SK-N-SH (cell line): ENCODE measurements at regions not wholly inside any gene's neighbourhood (a gene's known extent, or its start where the extent isn't known, plus 50 kb on each side); places are given as distances from the start of the nearest gene placed in this dataset.
A peak's percentile ranks its signal among the peaks of the same experiment; 100 is the strongest.

Experiments used
- CTCF ChIA-PET: fragments of 300-600, 350-600 bp; formaldehyde crosslinking; extraction: SDS; loops from one replicate; lab custom pipeline; 2021; lab: Yijun Ruan, JAX
- POLR2A ChIA-PET: fragments of 350-600 bp; sonication (Branson Sonifier 250); formaldehyde crosslinking; extraction: SDS; loops from one replicate; lab custom pipeline; 2020; ENCODE audit warnings: antibody characterized with exemption, inconsistent platforms; lab: Yijun Ruan, JAX
- DNase-seq: peaks from one replicate; pipeline ENCODE4 v3.0.0; 2012
- H2AFZ ChIP-seq: fragments of 200-600 bp; sonication (generic); 2 replicates; pipeline ENCODE4 v1.8.1; 2016; ENCODE audit warnings: antibody characterized with exemption, mild to moderate bottlenecking, low read depth
- H3F3A ChIP-seq: fragments of 200-600 bp; sonication (generic); replicated peaks from 2 replicates; pipeline ENCODE3; 2016; ENCODE audit warnings: antibody characterized with exemption, mild to moderate bottlenecking; ENCODE audit not compliant: insufficient read depth
- H3K27ac ChIP-seq, 2 experiments: fragments of 200-500 bp in 1 of 2; fragments of 200-600 bp in 1 of 2; sonication (Bioruptor generic) in 1 of 2; sonication (generic), shearing (Covaris generic) in 1 of 2; 2 replicates each; pipeline versions ENCODE4 v1.5.1 to v1.6.1; 2014 to 2016; ENCODE audit warnings: low read depth in 2 of 2, inconsistent platforms in 1 of 2, low read length in 1 of 2, mild to moderate bottlenecking in 1 of 2, mixed read lengths in 1 of 2
- H3K27me3 ChIP-seq: fragments of 200-600 bp; sonication (generic), shearing (Covaris generic); 2 replicates; pipeline ENCODE4 v1.6.1; 2016; ENCODE audit warnings: mixed run types; ENCODE audit not compliant: insufficient read depth
- H3K36me3 ChIP-seq, 2 experiments: fragments of 200-500 bp in 1 of 2; fragments of 200-600 bp in 1 of 2; sonication (Bioruptor generic) in 1 of 2; sonication (generic) in 1 of 2; replicated peaks in 1 of 2; 2 replicates each; pipeline versions ENCODE3 to v1.5.1; 2014 to 2016; ENCODE audit warnings: low read length in 1 of 2, mild to moderate bottlenecking in 1 of 2; ENCODE audit not compliant: insufficient read depth in 2 of 2, control insufficient read depth in 1 of 2
- H3K4me1 ChIP-seq, 2 experiments: fragments of 200-500 bp in 1 of 2; fragments of 200-600 bp in 1 of 2; sonication (Bioruptor generic) in 1 of 2; sonication (generic), shearing (Covaris generic) in 1 of 2; 2 replicates each; pipeline versions ENCODE4 v1.5.1 to v1.6.1; 2014 to 2016; ENCODE audit warnings: low read depth in 1 of 2, low read length in 1 of 2, mixed run types in 1 of 2; ENCODE audit not compliant: insufficient read depth in 2 of 2, control insufficient read depth in 1 of 2
- H3K4me2 ChIP-seq: fragments of 200-600 bp; sonication (generic), shearing (Covaris generic); 2 replicates; pipeline ENCODE4 v1.6.1; 2017; ENCODE audit warnings: mixed run types
- H3K4me3 ChIP-seq, 2 experiments: fragments of 200-500 bp in 1 of 2; fragments of 200-600 bp in 1 of 2; sonication (Bioruptor generic) in 1 of 2; sonication (generic), shearing (Covaris generic) in 1 of 2; 2 replicates each; pipeline versions ENCODE4 v1.5.1 to v1.8.1; 2014 to 2016; ENCODE audit warnings: low read depth in 2 of 2, inconsistent platforms in 1 of 2, low read length in 1 of 2, mild to moderate bottlenecking in 1 of 2, mixed read lengths in 1 of 2, moderate library complexity in 1 of 2
- H3K79me2 ChIP-seq: fragments of 200-600 bp; sonication (generic); 2 replicates; pipeline ENCODE4 v1.8.1; 2017; ENCODE audit warnings: mild to moderate bottlenecking; ENCODE audit not compliant: insufficient read depth
- H3K9ac ChIP-seq: fragments of 200-600 bp; sonication (generic); 2 replicates; pipeline ENCODE4 v1.6.1; 2017; ENCODE audit warnings: mixed run types
- H3K9me2 ChIP-seq: fragments of 200-600 bp; sonication (generic); 2 replicates; pipeline ENCODE4 v1.6.1; 2017; ENCODE audit warnings: mixed run types
- H3K9me3 ChIP-seq: fragments of 200-600 bp; sonication (generic); 2 replicates; pipeline ENCODE4 v1.6.1; 2017; ENCODE audit warnings: mixed run types, mild to moderate bottlenecking, moderate library complexity
- H4K20me1 ChIP-seq: fragments of 200-600 bp; sonication (generic); 2 replicates; pipeline ENCODE4 v1.6.1; 2017; ENCODE audit warnings: mild to moderate bottlenecking, mixed run types; ENCODE audit not compliant: insufficient read depth
- GABPA ChIP-seq: IDR thresholded peaks from 2 replicates; pipeline ENCODE4 v1.4.0; 2012; ENCODE audit warnings: low read depth, mild to moderate bottlenecking
- NRF1 ChIP-seq: IDR thresholded peaks from 2 replicates; pipeline ENCODE4 v1.6.1; 2012; ENCODE audit warnings: low read depth, mild to moderate bottlenecking, low read length
- TAF1 ChIP-seq: IDR thresholded peaks from 2 replicates; pipeline ENCODE4 v1.6.1; 2012; ENCODE audit warnings: low read depth, mild to moderate bottlenecking, low read length, moderate library complexity, borderline replicate concordance
- WGBS: methylation state at CpG from one replicate; pipeline ENCODE4 v1.1.6; 2017; ENCODE audit warnings: low lambda C conversion rate; 5-methylcytosine and 5-hydroxymethylcytosine counted together
- TF ChIP-seq, protein P1 (sequence below): fragments of 200-600 bp; sonication (generic); IDR thresholded peaks from 2 replicates; pipeline ENCODE4 v1.6.1; 2017; ENCODE audit warnings: antibody characterized with exemption, mild to moderate bottlenecking, moderate library complexity
- TF ChIP-seq, protein P2 (sequence below): IDR thresholded peaks from 2 replicates; pipeline ENCODE4; 2012

DNA sequence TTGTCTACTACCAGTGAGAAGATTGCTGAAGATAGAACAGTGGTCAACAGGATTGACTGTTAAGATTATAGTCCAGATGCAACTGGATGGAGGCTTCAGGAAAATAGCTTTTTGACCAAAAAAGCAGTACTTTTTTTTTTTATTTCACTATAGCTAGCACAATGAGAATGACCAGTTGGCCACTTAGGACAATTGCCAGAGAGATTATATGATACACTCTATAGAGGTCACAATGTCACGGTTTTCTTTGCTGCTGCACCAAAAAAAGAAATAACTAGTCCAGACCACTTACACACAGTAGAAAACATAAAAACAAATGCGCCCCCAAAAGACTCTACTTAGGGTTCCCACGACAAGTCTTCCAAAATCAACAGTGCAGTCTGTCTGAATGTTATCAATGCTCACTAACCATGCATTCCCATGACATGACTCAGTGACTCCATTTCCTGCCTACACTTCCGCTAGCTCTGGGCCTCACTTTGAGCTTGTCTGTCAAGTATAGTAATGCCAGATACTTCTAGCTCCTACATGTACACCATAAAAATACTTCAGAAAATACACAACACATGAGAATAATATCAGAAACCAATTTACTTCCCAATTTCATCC is 209.1 kb upstream of the STARD13 start (continued):
- TF ChIP-seq, protein P1, sequence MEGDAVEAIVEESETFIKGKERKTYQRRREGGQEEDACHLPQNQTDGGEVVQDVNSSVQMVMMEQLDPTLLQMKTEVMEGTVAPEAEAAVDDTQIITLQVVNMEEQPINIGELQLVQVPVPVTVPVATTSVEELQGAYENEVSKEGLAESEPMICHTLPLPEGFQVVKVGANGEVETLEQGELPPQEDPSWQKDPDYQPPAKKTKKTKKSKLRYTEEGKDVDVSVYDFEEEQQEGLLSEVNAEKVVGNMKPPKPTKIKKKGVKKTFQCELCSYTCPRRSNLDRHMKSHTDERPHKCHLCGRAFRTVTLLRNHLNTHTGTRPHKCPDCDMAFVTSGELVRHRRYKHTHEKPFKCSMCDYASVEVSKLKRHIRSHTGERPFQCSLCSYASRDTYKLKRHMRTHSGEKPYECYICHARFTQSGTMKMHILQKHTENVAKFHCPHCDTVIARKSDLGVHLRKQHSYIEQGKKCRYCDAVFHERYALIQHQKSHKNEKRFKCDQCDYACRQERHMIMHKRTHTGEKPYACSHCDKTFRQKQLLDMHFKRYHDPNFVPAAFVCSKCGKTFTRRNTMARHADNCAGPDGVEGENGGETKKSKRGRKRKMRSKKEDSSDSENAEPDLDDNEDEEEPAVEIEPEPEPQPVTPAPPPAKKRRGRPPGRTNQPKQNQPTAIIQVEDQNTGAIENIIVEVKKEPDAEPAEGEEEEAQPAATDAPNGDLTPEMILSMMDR: no peak

DNA sequence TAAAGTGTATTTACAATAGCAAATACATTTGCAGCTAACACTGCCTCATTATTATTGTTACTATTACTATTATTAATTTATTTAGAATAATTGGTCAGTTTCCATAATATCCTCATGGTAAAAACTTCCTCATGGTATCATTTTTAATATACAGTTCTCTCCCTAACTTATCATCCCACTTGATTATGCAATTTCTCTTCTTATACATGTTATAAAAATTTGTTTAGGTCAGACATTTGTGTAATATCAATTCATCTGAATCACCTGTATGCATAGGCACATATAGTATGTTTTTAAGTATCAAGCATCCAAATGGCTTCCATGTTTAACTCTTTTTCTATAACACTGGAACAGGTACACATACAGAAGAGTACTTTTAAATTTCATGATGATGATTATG is 210.8 kb upstream of the STARD13 start:
- peak overlapping the region; percentile 10; the same call in 1 of the 2 replicates for H2AFZ ChIP-seq

DNA sequence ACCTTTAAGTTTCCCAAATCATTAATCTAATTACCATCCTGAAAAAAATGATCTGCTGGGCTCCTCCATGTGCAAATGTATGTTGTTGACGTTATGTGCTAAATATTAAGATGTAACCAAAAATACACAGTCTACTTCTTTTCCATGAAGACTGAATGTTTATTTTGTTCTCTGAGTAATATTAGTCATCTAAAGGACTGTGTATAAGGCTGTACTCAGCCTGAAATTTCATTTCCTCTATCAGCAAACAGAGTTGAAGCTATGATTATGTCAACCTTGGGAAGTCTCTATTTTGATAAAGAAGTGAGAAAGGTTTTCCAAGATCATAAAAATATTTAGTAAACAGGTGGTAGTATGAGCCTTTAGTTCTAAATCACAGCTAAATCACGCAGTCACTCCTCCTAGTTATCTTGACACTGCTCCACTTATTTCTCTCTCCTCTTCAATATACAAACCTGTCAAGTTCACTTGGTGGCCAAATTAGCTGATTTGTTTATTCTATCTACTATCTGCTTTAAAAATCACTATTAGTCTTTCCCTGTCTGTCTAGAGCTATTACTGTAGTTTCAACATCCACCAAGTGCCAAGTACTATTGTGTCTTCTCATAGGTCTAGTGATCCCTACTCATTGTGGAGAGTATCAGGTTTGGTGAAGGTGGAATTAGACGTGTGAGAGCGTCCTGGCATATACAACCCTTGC is 211.7 kb upstream of the STARD13 start:
- Histone ChIP-seq H4K20me1 (no peaks in the 10 kb centered on the region), H3K4me1 (peaks cover 0 to 33% of the 10 kb centered on the region in 2 experiments; a peak in 3 of 4 replicates), H3K9ac (peak overlapping the region; percentile 23; the same call in 1 of the 2 replicates), H3K79me2 (no peaks in the 10 kb centered on the region), H3K27me3 (no peaks in the 10 kb centered on the region), H3K27ac (peak overlapping the region in 1 of 2 experiments; percentile 91; a peak in 2 of 4 replicates), H3F3A (peaks cover 43% of the 10 kb centered on the region), H3K9me3 (no peaks in the 10 kb centered on the region), H3K36me3 (no peaks in the 10 kb centered on the region), H3K4me2 (peak overlapping the region; percentile 0; the same call in 1 of the 2 replicates), H3K9me2 (no peaks in the 10 kb centered on the region), H2AFZ (peak overlapping the region; percentile 10; the same call in 1 of the 2 replicates), H3K4me3 (no peak overlapping the region)
- no peak for DNase-seq
- POLR2A ChIA-PET: no interaction called here
- 66% methylated on average over 4 of the region's 4 CpGs for WGBS
- CTCF ChIA-PET: interaction anchor here (0.7 to 1.1 kb wide), 2 partner anchors 10 to 44 kb away, joined by 3 read pairs; no protein-coding TSS in a partner anchor
- TF ChIP-seq, protein P2, sequence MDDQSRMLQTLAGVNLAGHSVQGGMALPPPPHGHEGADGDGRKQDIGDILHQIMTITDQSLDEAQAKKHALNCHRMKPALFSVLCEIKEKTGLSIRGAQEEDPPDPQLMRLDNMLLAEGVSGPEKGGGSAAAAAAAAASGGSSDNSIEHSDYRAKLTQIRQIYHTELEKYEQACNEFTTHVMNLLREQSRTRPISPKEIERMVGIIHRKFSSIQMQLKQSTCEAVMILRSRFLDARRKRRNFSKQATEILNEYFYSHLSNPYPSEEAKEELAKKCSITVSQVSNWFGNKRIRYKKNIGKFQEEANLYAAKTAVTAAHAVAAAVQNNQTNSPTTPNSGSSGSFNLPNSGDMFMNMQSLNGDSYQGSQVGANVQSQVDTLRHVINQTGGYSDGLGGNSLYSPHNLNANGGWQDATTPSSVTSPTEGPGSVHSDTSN: 0 out of 2 replicates have a peak, but pooled peaks have one; percentile 5
- no peak for TF ChIP-seq TAF1

More for the DNA sequence above, 210.8 kb upstream of the STARD13 start:
- Histone ChIP-seq H3K4me3 (no peak overlapping the region), H3F3A (peaks cover 43% of the 10 kb centered on the region), H3K27me3 (no peaks in the 10 kb centered on the region), H3K9me3 (no peaks in the 10 kb centered on the region), H4K20me1 (no peaks in the 10 kb centered on the region), H3K4me1 (peaks cover 0 to 33% of the 10 kb centered on the region in 2 experiments; a peak in 3 of 4 replicates), H3K36me3 (no peaks in the 10 kb centered on the region), H3K27ac (peak overlapping the region in 1 of 2 experiments; percentile 91; a peak in 2 of 4 replicates), H3K79me2 (no peaks in the 10 kb centered on the region)
- CTCF ChIA-PET: interaction anchor here (0.9 kb wide), 1 partner anchor 21 kb away, joined by 3 read pairs; no protein-coding TSS in a partner anchor
- DNase-seq: no peak
- no peak for TF ChIP-seq GABPA
- no peak for TF ChIP-seq NRF1
- TF ChIP-seq, all 33 proteins: peak for 0
- H3K4me2 ChIP-seq: no peak overlapping the region
- POLR2A ChIA-PET: no interaction called here
- H3K9ac ChIP-seq: no peak overlapping the region
- no peaks in the 10 kb centered on the region for H3K9me2 ChIP-seq
